A673 (cell line): ENCODE measurements at regions not wholly inside any gene's neighbourhood (a gene's known extent, or its start where the extent isn't known, plus 50 kb on each side); places are given as distances from the start of the nearest gene placed in this dataset.

Source experiments
- CTCF ChIP-seq: fragments of 300-800, 200-600 bp; sonication (generic); conservative IDR thresholded peaks from 2 replicates; pipeline ENCODE4 v1.5.1; 2017; ENCODE audit warnings: low read depth, mild to moderate bottlenecking, antibody characterized with exemption, low read length, moderate library complexity, mixed read lengths
- EZH2 ChIP-seq: fragments of 200-600 bp; sonication (generic); IDR thresholded peaks from 2 replicates; pipeline ENCODE4 v1.6.1; 2017; ENCODE audit warnings: borderline replicate concordance, low read depth, mild to moderate bottlenecking, mixed read lengths, antibody characterized with exemption, low read length; ENCODE audit not compliant: poor library complexity, severe bottlenecking

DNA sequence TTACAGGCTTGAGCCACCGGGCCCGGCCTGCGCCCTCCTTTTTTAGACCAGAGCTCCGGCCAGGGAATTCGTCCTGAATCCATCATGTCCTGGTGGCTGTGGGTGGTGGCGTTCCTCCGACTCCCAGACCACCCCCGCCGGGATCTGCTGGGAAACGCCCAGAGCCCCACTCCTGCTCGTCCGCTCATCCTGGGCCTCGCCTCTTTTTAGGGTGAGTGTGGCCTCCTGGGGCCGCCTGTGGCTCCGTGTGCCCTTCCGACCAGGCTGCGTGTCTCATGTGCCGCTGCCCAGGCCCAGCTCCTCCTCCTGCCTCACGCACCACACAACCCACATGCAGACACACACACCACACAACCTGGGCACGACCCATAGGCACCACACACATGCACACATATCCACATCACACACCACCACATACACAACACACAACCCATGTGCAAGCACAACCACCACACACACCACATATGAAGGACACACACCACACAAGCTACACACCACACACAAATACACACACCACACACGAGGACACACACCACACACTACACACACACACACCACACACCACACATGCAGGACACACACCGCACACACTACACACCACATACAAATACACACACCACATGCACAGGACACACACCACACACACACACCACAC is 946.2 kb downstream of the BRD1 start:
- no peak for TF ChIP-seq CTCF
- no peak for TF ChIP-seq EZH2
